GM12878 (cell line): ENCODE measurements at regions not wholly inside any gene's neighbourhood (a gene's known extent, or its start where the extent isn't known, plus 50 kb on each side); places are given as distances from the start of the nearest gene placed in this dataset.
"Not testable (repeated sequence)": the region's sequence is repeated elsewhere in the genome, so short reads cannot be mapped to it uniquely, and the experiment has no call there.

Experiments
- ATAC-seq: fragments of 200-7000 bp; cut with Tn5 transposase; 3 replicates; pipeline ENCODE4 v1.9.1; 2020; ENCODE audit warnings: mild to moderate bottlenecking, moderate library complexity
- BruUV-seq: library from RNA; stranded (reverse); fragments of 400-500 nt; replicated peaks from 2 replicates; lab custom pipeline; 2021; lab: Mats Ljungman, UMichigan
- CTCF ChIA-PET: fragments of 300-600 bp; sonication (Branson Sonifier 250); formaldehyde crosslinking; extraction: SDS; loops from one replicate; lab custom pipeline; 2021; ENCODE audit warnings: inconsistent platforms; lab: Yijun Ruan, JAX
- POLR2A ChIA-PET: fragments of 350-600 bp; formaldehyde crosslinking; extraction: SDS; loops from one replicate; lab custom pipeline; 2021; ENCODE audit warnings: inconsistent platforms; lab: Charles Lee
- RAD21 ChIA-PET: fragments of 300-600 bp; sonication (Branson Sonifier 250); formaldehyde crosslinking; loops from one replicate; lab custom pipeline; 2023; ENCODE audit warnings: antibody characterized with exemption; ENCODE audit not compliant: unreplicated experiment; lab: Charles Lee
- SMC1A ChIA-PET: fragments of 300-600 bp; sonication (Branson Sonifier 250); formaldehyde crosslinking; loops from one replicate; lab custom pipeline; 2023; ENCODE audit not compliant: unreplicated experiment, uncharacterized antibody; lab: Charles Lee
- DNase-seq: peaks from one replicate; pipeline ENCODE4 v3.0.0-alpha.2; 2011; ENCODE audit warnings: low read depth, low spot score
- FAIRE-seq: peaks from 3 replicates; lab custom pipeline; 2011; peaks lifted over from hg19 to GRCh38; lab: Jason Lieb, UNC
- H2AFZ ChIP-seq: 2 replicates; pipeline ENCODE4 v1.6.0; 2011; ENCODE audit warnings: low read depth, low read length, control low read depth; ENCODE audit not compliant: control insufficient read depth
- H3K27ac ChIP-seq: 2 replicates; pipeline ENCODE4 v1.5.1; 2011; ENCODE audit warnings: control low read depth; ENCODE audit not compliant: control insufficient read depth, insufficient read depth
- H3K27me3 ChIP-seq, 2 experiments: replicated peaks in 1 of 2; 2 replicates each; pipeline versions ENCODE4 v1.6.0 to v1.6.1; 2011; ENCODE audit warnings: low read length in 1 of 2; ENCODE audit not compliant: control insufficient read depth in 2 of 2, insufficient read depth in 2 of 2
- H3K36me3 ChIP-seq, 2 experiments: 2 replicates each; pipeline ENCODE4 v1.5.1; 2011; ENCODE audit warnings: low read length in 1 of 2; ENCODE audit not compliant: control insufficient read depth in 2 of 2, insufficient read depth in 2 of 2
- H3K4me1 ChIP-seq: 2 replicates; pipeline ENCODE4 v1.6.1; 2011; ENCODE audit warnings: mild to moderate bottlenecking, low read length, moderate library complexity, mixed read lengths; ENCODE audit not compliant: control insufficient read depth, insufficient read depth
- H3K4me2 ChIP-seq: 2 replicates; pipeline ENCODE4 v1.6.0; 2011; ENCODE audit warnings: control low read depth; ENCODE audit not compliant: control insufficient read depth, insufficient read depth
- H3K4me3 ChIP-seq: fragments of 200-600 bp; sonication (generic); 2 replicates; pipeline ENCODE4 v1.5.1; 2016
- H3K79me2 ChIP-seq: 2 replicates; pipeline ENCODE4 v1.6.0; 2011; ENCODE audit warnings: low read length; ENCODE audit not compliant: control insufficient read depth, insufficient read depth
- H3K9ac ChIP-seq: 2 replicates; pipeline ENCODE4 v1.8.0; 2011; ENCODE audit warnings: low read length, control low read depth, mixed read lengths; ENCODE audit not compliant: control insufficient read depth, insufficient read depth
- H3K9me3 ChIP-seq: replicated peaks from 3 replicates; pipeline ENCODE4 v1.5.1; 2011; ENCODE audit warnings: mild to moderate bottlenecking, low read length; ENCODE audit not compliant: control insufficient read depth, insufficient read depth
- H4K20me1 ChIP-seq: 2 replicates; pipeline ENCODE4 v1.6.0; 2011; ENCODE audit not compliant: control insufficient read depth, insufficient read depth
- ELK1 ChIP-seq: IDR thresholded peaks from 2 replicates; pipeline ENCODE4 v1.6.1; 2012; ENCODE audit warnings: low read depth, low read length, improper control_type of control experiment
- KDM1A ChIP-seq: fragments of 200-600 bp; sonication (generic); IDR thresholded peaks from 2 replicates; pipeline ENCODE4 v1.6.1; 2016; ENCODE audit warnings: borderline replicate concordance
- MXI1 ChIP-seq: fragments of 150-350 bp; IDR thresholded peaks from 2 replicates; pipeline ENCODE4 v1.6.1; 2011; ENCODE audit warnings: low read depth, mild to moderate bottlenecking, inconsistent platforms, low read length, improper control_type of control experiment
- PBX3 ChIP-seq: IDR thresholded peaks from 2 replicates; pipeline ENCODE4 v1.6.1; 2011; ENCODE audit warnings: mild to moderate bottlenecking, low read depth, low read length, moderate library complexity; ENCODE audit not compliant: insufficient replicate concordance
- WGBS: methylation state at CpG from one replicate; pipeline ENCODE4 v1.1.6; 2016; ENCODE audit warnings: low lambda C conversion rate; ENCODE audit not compliant: insufficient replicate concordance, insufficient coverage; ENCODE audit errors: missing lambda C conversion rate; 5-methylcytosine and 5-hydroxymethylcytosine counted together
- in situ Hi-C: fragments of 300-500 bp; cut with MboI; formaldehyde crosslinking; loops from 9 replicates; pipeline ENCODE4 v1.14.3; 2018; ENCODE audit warnings: mixed read lengths
- intact Hi-C: fragments of 100-400 bp; cut with micrococcal nuclease; formaldehyde crosslinking; loops from one replicate; pipeline ENCODE4 v1.14.2; 2022; ENCODE audit not compliant: unreplicated experiment

GRCh38 chr12:3381059-3382047 lies 109.7 kb upstream of the PRMT8 start (continued):
- TF ChIP-seq PBX3 = no peak
- no peak for TF ChIP-seq MXI1

DNA sequence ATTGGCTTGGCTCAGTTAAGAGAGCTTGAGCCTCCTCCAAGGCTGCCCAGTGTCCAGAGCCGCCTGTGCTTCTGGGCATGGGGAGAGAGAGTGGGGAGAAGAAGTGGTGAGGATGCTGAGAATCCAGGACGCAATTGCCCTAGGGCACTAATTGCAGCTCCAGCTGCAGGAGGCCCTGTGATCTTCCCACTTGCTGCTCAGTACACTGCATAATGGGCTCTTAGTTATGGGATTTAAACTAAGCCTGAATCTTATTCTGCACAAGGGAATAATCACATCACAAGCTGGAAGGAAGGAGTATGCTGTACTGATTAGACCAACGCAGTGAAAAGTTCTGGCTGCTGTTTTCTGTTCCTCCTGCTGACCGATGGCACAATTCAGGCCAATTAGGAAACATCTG lies 101.0 kb upstream of the PRMT8 start:
- Histone ChIP-seq H3K9ac (no peak overlapping the region), H4K20me1 (no peaks in the 10 kb centered on the region), H3K79me2 (no peaks in the 10 kb centered on the region), H2AFZ (no peak overlapping the region), H3K4me2 (no peak overlapping the region), H3K9me3 (no peaks in the 10 kb centered on the region), H3K36me3 (no peaks in the 10 kb centered on the region), H3K4me1 (no peaks in the 10 kb centered on the region), H3K4me3 (no peak overlapping the region), H3K27ac (no peak overlapping the region), H3K27me3 (no peaks in the 10 kb centered on the region)
- ATAC-seq (no peak), FAIRE-seq (no peak), DNase-seq (no peak)
- BruUV-seq = no TSS peak
- CTCF ChIA-PET = no interaction called here
- 36% methylated on average over 4 of the region's 4 CpGs for WGBS
- in situ Hi-C loops = no loop called here
- intact Hi-C loops = no loop called here
- POLR2A ChIA-PET = interaction anchor here (0.5 kb wide), 1 partner anchor 11 kb away, joined by 6 read pairs; no protein-coding TSS in a partner anchor
- SMC1A ChIA-PET = no interaction called here
- TF ChIP-seq KDM1A (no peak), ELK1 (no peak)
- RAD21 ChIA-PET = no interaction called here

DNA sequence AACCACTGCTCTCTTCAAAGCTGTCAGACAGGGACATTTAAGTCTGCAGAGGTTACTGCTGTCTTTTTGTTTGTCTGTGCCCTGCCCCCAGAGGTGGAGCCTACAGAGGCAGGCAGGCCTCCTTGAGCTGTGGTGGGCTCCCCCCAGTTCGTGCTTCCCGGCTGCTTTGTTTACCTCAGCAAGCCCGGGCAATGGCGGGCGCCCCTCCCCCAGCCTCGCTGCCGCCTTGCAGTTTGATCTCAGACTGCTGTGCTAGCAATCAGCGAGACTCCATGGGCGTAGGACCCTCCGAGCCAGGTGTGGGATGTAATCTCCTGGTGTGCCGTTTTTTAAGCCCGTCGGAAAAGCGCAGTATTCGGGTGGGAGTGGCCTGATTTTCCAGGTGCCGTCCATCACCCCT lies 93.4 kb upstream of the PRMT8 start:
- POLR2A ChIA-PET, DNase-seq, H4K20me1 ChIP-seq, H3K9me3 ChIP-seq, BruUV-seq, ATAC-seq, H3K27me3 ChIP-seq, H3K4me1 ChIP-seq, FAIRE-seq, H2AFZ ChIP-seq, CTCF ChIA-PET, H3K79me2 ChIP-seq, SMC1A ChIA-PET, H3K27ac ChIP-seq, in situ Hi-C loops, H3K36me3 ChIP-seq, H3K9ac ChIP-seq, H3K4me2 ChIP-seq, RAD21 ChIA-PET, intact Hi-C loops, H3K4me3 ChIP-seq: not testable (repeated sequence)
- 30% methylated on average over 10 of the region's 16 CpGs for WGBS
